ENCODE measurements at regions not wholly inside any gene's neighbourhood (a gene's known extent, or its start where the extent isn't known, plus 50 kb on each side); places are given as distances from the start of the nearest gene placed in this dataset.
"Not testable (repeated sequence)": the region's sequence is repeated elsewhere in the genome, so short reads cannot be mapped to it uniquely, and the experiment has no call there.

GRCh38 chr16:29294400-29294933, 112.0 kb downstream of the NPIPB11 start:
- DNase-seq, result not testable (repeated sequence)

GRCh38 chr16:29293545-29293944, 113.0 kb downstream of the NPIPB11 start:
- not testable (repeated sequence) for DNase-seq

GRCh38 chr16:29292952-29293471, 113.5 kb downstream of the NPIPB11 start:
- not testable (repeated sequence) for DNase-seq

- DNase-seq, result not testable (repeated sequence)
Measured at GRCh38 chr16:29291329-29292271, 114.9 kb downstream of the NPIPB11 start.

- no peak for DNase-seq
Measured at GRCh38 chr16:29290631-29291247, 115.8 kb downstream of the NPIPB11 start.

- not testable (repeated sequence) for DNase-seq
Measured at GRCh38 chr16:29289516-29290239, 116.8 kb downstream of the NPIPB11 start.

- DNase-seq, result not testable (repeated sequence)
Measured at GRCh38 chr16:29288711-29289474, 117.6 kb downstream of the NPIPB11 start.

GRCh38 chr16:29287871-29288535, 118.5 kb downstream of the NPIPB11 start:
- DNase-seq, result not testable (repeated sequence)

GRCh38 chr16:29287246-29287645, 119.3 kb downstream of the NPIPB11 start:
- DNase-seq, result not testable (repeated sequence)

- not testable (repeated sequence) for DNase-seq
Measured at GRCh38 chr16:29286796-29287195, 119.7 kb downstream of the NPIPB11 start.

- not testable (repeated sequence) for DNase-seq
Measured at GRCh38 chr16:29286161-29286560, 120.3 kb downstream of the NPIPB11 start.

- DNase-seq, result not testable (repeated sequence)
Measured at GRCh38 chr16:29285151-29285885, 121.2 kb downstream of the NPIPB11 start.

- not testable (repeated sequence) for DNase-seq
Measured at GRCh38 chr16:29284723-29285122, 121.8 kb downstream of the NPIPB11 start.

GRCh38 chr16:29284159-29284558, 122.4 kb downstream of the NPIPB11 start:
- DNase-seq, result not testable (repeated sequence)

- DNase-seq, result not testable (repeated sequence)
Measured at GRCh38 chr16:29278097-29278871, 128.2 kb downstream of the NPIPB11 start.

GRCh38 chr16:29276446-29276845, 130.1 kb downstream of the NPIPB11 start:
- not testable (repeated sequence) for DNase-seq

- not testable (repeated sequence) for DNase-seq
Measured at GRCh38 chr16:29274055-29275035, 132.2 kb downstream of the NPIPB11 start.

Data from NCI-H2227 treated with DMSO at 0.1 percent for 48 hours (cell line).